ENCODE measurements at regions not wholly inside any gene's neighbourhood (a gene's known extent, or its start where the extent isn't known, plus 50 kb on each side); places are given as distances from the start of the nearest gene placed in this dataset.

GRCh38 chr9:99430301-99430700 lies 208.2 kb downstream of the SEC61B start:
- peak; percentile 94 for DNase-seq (ENCODE audit: low read depth)
- TF ChIP-seq, protein P1, sequence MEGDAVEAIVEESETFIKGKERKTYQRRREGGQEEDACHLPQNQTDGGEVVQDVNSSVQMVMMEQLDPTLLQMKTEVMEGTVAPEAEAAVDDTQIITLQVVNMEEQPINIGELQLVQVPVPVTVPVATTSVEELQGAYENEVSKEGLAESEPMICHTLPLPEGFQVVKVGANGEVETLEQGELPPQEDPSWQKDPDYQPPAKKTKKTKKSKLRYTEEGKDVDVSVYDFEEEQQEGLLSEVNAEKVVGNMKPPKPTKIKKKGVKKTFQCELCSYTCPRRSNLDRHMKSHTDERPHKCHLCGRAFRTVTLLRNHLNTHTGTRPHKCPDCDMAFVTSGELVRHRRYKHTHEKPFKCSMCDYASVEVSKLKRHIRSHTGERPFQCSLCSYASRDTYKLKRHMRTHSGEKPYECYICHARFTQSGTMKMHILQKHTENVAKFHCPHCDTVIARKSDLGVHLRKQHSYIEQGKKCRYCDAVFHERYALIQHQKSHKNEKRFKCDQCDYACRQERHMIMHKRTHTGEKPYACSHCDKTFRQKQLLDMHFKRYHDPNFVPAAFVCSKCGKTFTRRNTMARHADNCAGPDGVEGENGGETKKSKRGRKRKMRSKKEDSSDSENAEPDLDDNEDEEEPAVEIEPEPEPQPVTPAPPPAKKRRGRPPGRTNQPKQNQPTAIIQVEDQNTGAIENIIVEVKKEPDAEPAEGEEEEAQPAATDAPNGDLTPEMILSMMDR (conservative IDR thresholded peaks at IDR 0.05; ENCODE audit: control insufficient read depth, insufficient read depth, low read depth, low read length): no peak
- H3K4me3 ChIP-seq (ENCODE audit: control insufficient read depth, low read depth, low read length): no peak overlapping the region

GRCh38 chr9:99431103-99431502 lies 209.0 kb downstream of the SEC61B start:
- DNase-seq (ENCODE audit: low read depth): peak; percentile 79
- TF ChIP-seq, protein P1 (conservative IDR thresholded peaks at IDR 0.05; ENCODE audit: control insufficient read depth, insufficient read depth, low read depth, low read length): no peak
- no peak overlapping the region for H3K4me3 ChIP-seq (ENCODE audit: control insufficient read depth, low read depth, low read length)

GRCh38 chr9:99432075-99432474 lies 210.0 kb downstream of the SEC61B start:
- H3K4me3 ChIP-seq (ENCODE audit: control insufficient read depth, low read depth, low read length): no peak overlapping the region
- TF ChIP-seq, protein P1 (conservative IDR thresholded peaks at IDR 0.05; ENCODE audit: control insufficient read depth, insufficient read depth, low read depth, low read length): no peak
- no peak for DNase-seq (ENCODE audit: low read depth)

DNA sequence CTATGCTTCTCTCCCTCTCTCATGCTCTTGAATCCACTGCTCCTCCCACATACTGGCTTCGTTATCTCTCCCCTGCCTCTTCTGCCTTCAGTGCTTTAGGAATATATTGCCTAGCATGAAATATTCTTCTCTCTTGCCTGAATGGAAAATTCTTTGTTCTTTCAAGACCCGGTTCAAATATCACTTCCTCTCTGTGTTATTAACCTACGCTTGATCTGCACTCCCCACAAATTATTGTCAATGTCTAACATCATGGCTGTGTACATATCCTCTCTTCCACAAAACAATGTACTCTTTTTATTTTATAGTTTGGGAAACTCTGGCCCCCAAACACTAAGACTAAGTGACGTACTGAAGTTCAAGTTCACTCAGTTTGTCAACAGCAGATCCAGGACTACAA lies 211.0 kb downstream of the SEC61B start:
- TF ChIP-seq, protein P1 (conservative IDR thresholded peaks at IDR 0.05; ENCODE audit: control insufficient read depth, insufficient read depth, low read depth, low read length): no peak
- no peak overlapping the region for H3K4me3 ChIP-seq (ENCODE audit: control insufficient read depth, low read depth, low read length)
- no peak for DNase-seq (ENCODE audit: low read depth)

DNA sequence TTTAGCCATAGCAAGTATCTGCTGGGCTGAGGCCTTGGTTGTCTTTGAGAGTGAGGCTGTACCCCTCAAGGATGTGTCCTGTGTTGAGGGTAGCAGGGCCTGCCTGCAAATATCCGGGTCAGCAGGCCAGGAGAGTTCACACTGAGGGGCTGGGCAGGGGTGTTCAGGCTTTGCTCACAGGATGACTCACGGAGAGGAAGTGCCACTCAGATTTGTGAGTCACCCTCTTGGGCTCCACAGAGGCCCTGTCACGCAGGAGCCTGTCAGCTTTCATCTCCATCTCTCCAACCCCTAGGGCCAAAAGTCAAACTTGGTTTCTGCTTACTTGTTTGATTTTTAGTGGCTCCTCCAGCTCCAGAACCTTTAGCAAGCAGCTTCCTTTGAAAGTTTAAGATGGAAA lies 211.5 kb downstream of the SEC61B start:
- TF ChIP-seq, protein P1 (conservative IDR thresholded peaks at IDR 0.05; ENCODE audit: control insufficient read depth, insufficient read depth, low read depth, low read length): no peak
- peak; percentile 88 for DNase-seq (ENCODE audit: low read depth)
- no peak overlapping the region for H3K4me3 ChIP-seq (ENCODE audit: control insufficient read depth, low read depth, low read length)

- TF ChIP-seq, protein P1 (conservative IDR thresholded peaks at IDR 0.05; ENCODE audit: control insufficient read depth, insufficient read depth, low read depth, low read length): no peak
- H3K4me3 ChIP-seq (ENCODE audit: control insufficient read depth, low read depth, low read length): no peak overlapping the region
- no peak for DNase-seq (ENCODE audit: low read depth)
Observed at GRCh38 chr9:99436616-99437015, 214.5 kb downstream of the SEC61B start.

- H3K4me3 ChIP-seq (ENCODE audit: control insufficient read depth, low read depth, low read length): no peak overlapping the region
- DNase-seq (ENCODE audit: low read depth): no peak
- TF ChIP-seq, protein P1 (conservative IDR thresholded peaks at IDR 0.05; ENCODE audit: control insufficient read depth, insufficient read depth, low read depth, low read length): no peak
Observed at GRCh38 chr9:99437145-99437544, 215.1 kb downstream of the SEC61B start.
